H1 (cell line): ENCODE measurements at regions not wholly inside any gene's neighbourhood (a gene's known extent, or its start where the extent isn't known, plus 50 kb on each side); places are given as distances from the start of the nearest gene placed in this dataset.

Experiments used
- CTCF ChIA-PET: fragments of 300-600 bp; sonication (Branson Sonifier 250); formaldehyde crosslinking; loops from one replicate; lab custom pipeline; 2021; ENCODE audit not compliant: partially characterized antibody; lab: Charles Lee
- POLR2A ChIA-PET: fragments of 300-600 bp; sonication (Branson Sonifier 250); formaldehyde crosslinking; loops from one replicate; lab custom pipeline; 2021; ENCODE audit warnings: inconsistent platforms; ENCODE audit not compliant: partially characterized antibody; lab: Charles Lee
- DNase-seq, 2 experiments: peaks; one replicate each; pipeline versions ENCODE4 v3.0.0 to v3.0.0-alpha.2; 2010 to 2022; ENCODE audit warnings: low spot score in 2 of 2, low read depth in 1 of 2, mixed read lengths in 1 of 2
- FAIRE-seq: peaks from 2 replicates; lab custom pipeline; 2011; peaks lifted over from hg19 to GRCh38; lab: Jason Lieb, UNC
- H2AFZ ChIP-seq: 2 replicates; pipeline ENCODE4 v1.8.1; 2012; ENCODE audit warnings: low read length, inconsistent platforms
- H2AK5ac ChIP-seq: 2 replicates; pipeline ENCODE4 v1.6.1; 2013; ENCODE audit warnings: low read depth, low read length
- H2BK120ac ChIP-seq: replicated peaks from 2 replicates; pipeline ENCODE3; 2013; ENCODE audit warnings: low read depth, low read length, inconsistent platforms
- H2BK12ac ChIP-seq: 2 replicates; pipeline ENCODE4 v1.6.1; 2013; ENCODE audit warnings: low read depth, low read length
- H2BK15ac ChIP-seq: 2 replicates; pipeline ENCODE4 v1.6.1; 2013; ENCODE audit warnings: low read length
- H2BK20ac ChIP-seq: 2 replicates; pipeline ENCODE4 v1.6.1; 2013; ENCODE audit warnings: low read length
- H2BK5ac ChIP-seq: 2 replicates; pipeline ENCODE4 v1.6.1; 2013; ENCODE audit warnings: low read depth, low read length
- H3K14ac ChIP-seq: 2 replicates; pipeline ENCODE4 v1.6.1; 2013; ENCODE audit warnings: inconsistent platforms; ENCODE audit not compliant: insufficient read length
- H3K18ac ChIP-seq: 2 replicates; pipeline ENCODE4 v1.6.1; 2013; ENCODE audit warnings: low read length; ENCODE audit errors: extremely low read depth
- H3K23ac ChIP-seq: 2 replicates; pipeline ENCODE4 v1.6.1; 2013; ENCODE audit warnings: inconsistent platforms; ENCODE audit not compliant: insufficient read length
- H3K23me2 ChIP-seq: 2 replicates; pipeline ENCODE4 v1.6.1; 2013; ENCODE audit warnings: low read depth, low read length
- H3K27ac ChIP-seq: 2 replicates; pipeline ENCODE4 v1.6.1; 2011; ENCODE audit warnings: low read depth, low read length, inconsistent platforms
- H3K27me3 ChIP-seq, 4 experiments: replicated peaks in 1 of 4; 1 replicate in 1 of 4; 2 replicates in 3 of 4; pipeline versions ENCODE4 v1.6.1 to v1.8.1; 2011 to 2013; ENCODE audit warnings: low read length in 3 of 4, mild to moderate bottlenecking in 3 of 4, inconsistent platforms in 2 of 4, mixed read lengths in 2 of 4, moderate library complexity in 1 of 4; ENCODE audit not compliant: control insufficient read depth in 3 of 4, insufficient read depth in 3 of 4; ENCODE audit errors: extremely low read depth in 1 of 4
- H3K36me3 ChIP-seq, 4 experiments: 2 replicates each; pipeline versions ENCODE4 v1.6.1 to v1.8.1; 2011 to 2013; ENCODE audit warnings: mild to moderate bottlenecking in 4 of 4, low read length in 3 of 4, moderate library complexity in 2 of 4, control low read depth in 1 of 4, inconsistent platforms in 1 of 4; ENCODE audit not compliant: insufficient read depth in 4 of 4, control insufficient read depth in 2 of 4
- H3K4ac ChIP-seq: replicated peaks from 2 replicates; pipeline ENCODE3; 2013; ENCODE audit warnings: low read length, low read depth, mixed read lengths, inconsistent platforms; ENCODE audit not compliant: insufficient read length
- H3K4me1 ChIP-seq, 4 experiments: replicated peaks in 1 of 4; 1 replicate in 1 of 4; 2 replicates in 3 of 4; pipeline versions ENCODE4 v1.6.1 to v1.8.1; 2011 to 2013; ENCODE audit warnings: low read length in 3 of 4, inconsistent platforms in 2 of 4, mixed read lengths in 1 of 4; ENCODE audit not compliant: insufficient read depth in 4 of 4, control insufficient read depth in 3 of 4
- H3K4me2 ChIP-seq, 2 experiments: 2 replicates each; pipeline versions ENCODE4 v1.6.1 to v1.8.1; 2011 to 2013; ENCODE audit warnings: low read depth in 2 of 2, low read length in 2 of 2, control low read depth in 1 of 2, inconsistent platforms in 1 of 2, mild to moderate bottlenecking in 1 of 2; ENCODE audit not compliant: insufficient read depth in 1 of 2
- H3K4me3 ChIP-seq, 4 experiments: fragments of 200-600, 300-600 bp in 1 of 4; sonication (generic), shearing (Covaris generic), sonication (Bioruptor Twin) in 1 of 4; 2 replicates each; pipeline versions ENCODE4 v1.5.1 to v1.8.1; 2011 to 2016; ENCODE audit warnings: low read length in 4 of 4, low read depth in 3 of 4, control low read depth in 2 of 4, inconsistent platforms in 2 of 4, mild to moderate bottlenecking in 2 of 4, mixed read lengths in 1 of 4, moderate library complexity in 1 of 4; ENCODE audit not compliant: insufficient read depth in 2 of 4; ENCODE audit errors: extremely low read depth in 1 of 4
- H3K56ac ChIP-seq: replicated peaks from 2 replicates; pipeline ENCODE3; 2013; ENCODE audit warnings: low read depth, mild to moderate bottlenecking, mixed read lengths, low read length, inconsistent platforms; ENCODE audit not compliant: insufficient read length
- H3K79me1 ChIP-seq: 2 replicates; pipeline ENCODE4 v1.6.1; 2013; ENCODE audit warnings: low read depth, low read length, control low read depth
- H3K79me2 ChIP-seq, 2 experiments: 2 replicates each; pipeline versions ENCODE4 v1.6.1 to v1.8.1; 2012 to 2013; ENCODE audit warnings: low read length in 2 of 2, mild to moderate bottlenecking in 2 of 2, inconsistent platforms in 1 of 2; ENCODE audit not compliant: insufficient read depth in 2 of 2, control insufficient read depth in 1 of 2
- H3K9ac ChIP-seq, 4 experiments: replicated peaks in 1 of 4; 1 replicate in 1 of 4; 2 replicates in 3 of 4; pipeline versions ENCODE4 v1.6.1 to v1.8.1; 2011 to 2013; ENCODE audit warnings: low read depth in 3 of 4, low read length in 3 of 4, control low read depth in 2 of 4, mild to moderate bottlenecking in 2 of 4, moderate library complexity in 2 of 4, inconsistent platforms in 1 of 4; ENCODE audit errors: extremely low read depth in 1 of 4
- H3K9me3 ChIP-seq, 2 experiments: 2 replicates each; pipeline versions ENCODE4 v1.6.1 to v1.8.1; 2012 to 2013; ENCODE audit warnings: mild to moderate bottlenecking in 2 of 2, moderate library complexity in 2 of 2, control low read depth in 1 of 2, inconsistent platforms in 1 of 2, low read depth in 1 of 2, low read length in 1 of 2, mixed read lengths in 1 of 2; ENCODE audit not compliant: insufficient read depth in 2 of 2
- H4K20me1 ChIP-seq, 2 experiments: replicated peaks in 1 of 2; 2 replicates each; pipeline versions ENCODE3 to v1.8.1; 2011 to 2013; ENCODE audit warnings: inconsistent platforms in 2 of 2, low read length in 2 of 2, mild to moderate bottlenecking in 1 of 2; ENCODE audit not compliant: insufficient read depth in 2 of 2, control insufficient read depth in 1 of 2
- H4K5ac ChIP-seq: 2 replicates; pipeline ENCODE4 v1.6.1; 2013; ENCODE audit warnings: low read length, low read depth, mixed read lengths, inconsistent platforms; ENCODE audit not compliant: insufficient read length
- H4K8ac ChIP-seq: 2 replicates; pipeline ENCODE4 v1.8.0; 2013; ENCODE audit warnings: mild to moderate bottlenecking, moderate library complexity, low read length, inconsistent platforms; ENCODE audit not compliant: insufficient read depth; ENCODE audit errors: extremely low read depth
- H4K91ac ChIP-seq: replicated peaks from 2 replicates; pipeline ENCODE3; 2013; ENCODE audit warnings: low read length, mixed read lengths, inconsistent platforms; ENCODE audit not compliant: insufficient read length
- WGBS, 2 experiments: shearing (Covaris generic) in 1 of 2; methylation state at CpG; one replicate each; pipeline versions ENCODE4 v1.1.6 to v1.1.7; 2013 to 2015; ENCODE audit warnings: low lambda C conversion rate in 2 of 2, mixed read lengths in 2 of 2, inconsistent platforms in 1 of 2, low coverage in 1 of 2, missing lambda C conversion rate in 1 of 2; ENCODE audit not compliant: insufficient replicate concordance in 2 of 2, insufficient coverage in 1 of 2, insufficient read length in 1 of 2; ENCODE audit errors: extremely low coverage in 1 of 2, missing lambda C conversion rate in 1 of 2; 5-methylcytosine and 5-hydroxymethylcytosine counted together

DNA sequence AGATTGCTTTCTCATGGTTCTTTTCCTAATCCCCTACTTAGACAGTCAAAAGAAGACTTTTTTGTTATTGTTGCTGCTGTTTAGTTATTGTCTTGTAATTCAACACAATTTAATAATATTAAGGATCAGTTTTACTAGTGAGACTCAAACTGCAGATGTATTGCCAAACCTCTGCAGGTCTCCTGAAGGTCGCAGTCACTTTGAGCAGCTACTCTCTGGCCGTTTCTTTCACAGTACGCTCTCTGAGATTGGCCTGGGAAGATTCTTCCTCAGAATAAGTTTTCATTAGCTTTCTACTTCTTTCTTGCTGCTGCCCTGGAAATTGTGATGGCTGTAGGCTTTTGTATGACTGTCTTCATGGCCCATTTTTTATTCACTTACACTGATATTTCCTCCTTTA, 930.8 kb downstream of the QKI start:
- Histone ChIP-seq H3K79me1 (no peaks in the 10 kb centered on the region), H3K4me2 (peak overlapping the region; percentile 31 to 48; a peak in 3 of 4 replicates), H2BK20ac (peak overlapping the region; percentile 80; the same call in 1 of the 2 replicates), H3K14ac (peak overlapping the region; percentile 92), H3K23ac (no peak overlapping the region), H3K56ac (peak overlapping the region; percentile 77), H3K27ac (peak overlapping the region; percentile 80), H3K27me3 (no peaks in the 10 kb centered on the region; a peak in 1 of 7 replicates), H2BK5ac (peak overlapping the region; percentile 93; the same call in 1 of the 2 replicates), H2BK12ac (no peak overlapping the region), H2BK15ac (no peak overlapping the region), H3K36me3 (peaks cover 0 to 7% (median 0%) of the 10 kb centered on the region in 4 experiments; a peak in 3 of 8 replicates), H4K20me1 (no peaks in the 10 kb centered on the region), H3K18ac (peak overlapping the region; percentile 78), H3K23me2 (no peaks in the 10 kb centered on the region), H4K8ac (no peak overlapping the region), H2AK5ac (no peak overlapping the region), H3K79me2 (no peaks in the 10 kb centered on the region), H3K9ac (no peak overlapping the region), H3K4me1 (peaks cover 4 to 14% (median 12%) of the 10 kb centered on the region in 4 experiments; a peak in 4 of 7 replicates), H2AFZ (no peak overlapping the region), H2BK120ac (peak overlapping the region; percentile 97), H3K9me3 (peaks cover 11 to 12% of the 10 kb centered on the region in 2 experiments; a peak in 2 of 4 replicates), H3K4ac (peak overlapping the region; percentile 91), H4K91ac (peak overlapping the region; percentile 20), H3K4me3 (peak overlapping the region in 1 of 4 experiments; percentile 29; a peak in 1 of 8 replicates), H4K5ac (peak overlapping the region; percentile 86)
- CTCF ChIA-PET = no interaction called here
- DNase-seq (no peak), FAIRE-seq (no peak)
- POLR2A ChIA-PET = no interaction called here
- 33% methylated on average over 3 of the region's 3 CpGs; no CpG with 5 or more reads in 1 of the 2 experiments for WGBS, 2 experiments
